Activated gamma-delta T cell treated with Interleukin-2 at 50 U/mL for 16 hours (primary cell): ENCODE measurements at regions not wholly inside any gene's neighbourhood (a gene's known extent, or its start where the extent isn't known, plus 50 kb on each side); places are given as distances from the start of the nearest gene placed in this dataset.
"Not testable (repeated sequence)": the region's sequence is repeated elsewhere in the genome, so short reads cannot be mapped to it uniquely, and the experiment has no call there.

ENCODE experiments used
- DNase-seq: peaks from one replicate; pipeline ENCODE4 v3.0.0-alpha.2; 2020

DNA sequence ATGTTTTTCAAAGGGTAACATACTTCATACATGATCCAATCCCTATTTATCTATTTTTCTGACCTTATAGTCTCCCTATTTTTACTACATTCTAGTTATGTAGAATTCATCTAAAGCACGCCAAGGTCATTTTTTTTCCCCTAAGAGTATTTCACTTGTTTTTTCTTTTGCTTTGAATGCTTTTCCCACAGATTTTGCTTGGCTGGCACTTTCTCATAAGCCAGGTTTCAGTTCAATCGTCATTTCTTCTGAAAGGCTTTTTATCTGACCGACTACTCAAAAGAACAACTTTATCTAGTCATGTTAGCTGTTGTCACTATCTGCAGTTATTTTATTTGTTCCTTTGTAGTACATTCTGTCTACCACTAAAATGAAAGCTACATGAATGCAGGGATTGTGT lies 1274.6 kb downstream of the REEP3 start:
- no peak for DNase-seq

- no peak for DNase-seq
Observed at GRCh38 chr10:64798297-64798696, 1277.1 kb downstream of the REEP3 start.

GRCh38 chr10:64808233-64808632 lies 1287.0 kb downstream of the REEP3 start:
- DNase-seq = not testable (repeated sequence)

GRCh38 chr10:64810046-64810445 lies 1288.8 kb downstream of the REEP3 start:
- DNase-seq = not testable (repeated sequence)

GRCh38 chr10:64813391-64813790 lies 1292.2 kb downstream of the REEP3 start:
- no peak for DNase-seq

DNA sequence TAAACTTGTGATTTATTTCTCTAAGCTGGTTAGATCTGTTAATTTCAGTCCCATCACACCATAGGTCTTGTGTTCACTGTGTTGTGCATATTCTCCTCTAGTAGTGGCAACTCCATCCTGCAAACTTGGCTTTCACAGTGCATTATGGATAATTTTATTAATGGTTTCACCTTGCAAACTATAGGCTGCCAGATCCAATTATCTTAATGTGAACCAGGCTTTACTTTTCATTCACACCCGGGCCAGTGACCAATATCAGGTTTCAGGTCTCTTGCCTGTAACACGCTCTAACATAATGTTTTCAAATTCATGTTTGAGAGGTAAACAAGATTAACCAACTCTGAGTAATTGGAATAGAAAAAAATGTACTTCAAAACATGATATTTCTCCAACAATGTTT lies 1293.0 kb downstream of the REEP3 start:
- no peak for DNase-seq

DNA sequence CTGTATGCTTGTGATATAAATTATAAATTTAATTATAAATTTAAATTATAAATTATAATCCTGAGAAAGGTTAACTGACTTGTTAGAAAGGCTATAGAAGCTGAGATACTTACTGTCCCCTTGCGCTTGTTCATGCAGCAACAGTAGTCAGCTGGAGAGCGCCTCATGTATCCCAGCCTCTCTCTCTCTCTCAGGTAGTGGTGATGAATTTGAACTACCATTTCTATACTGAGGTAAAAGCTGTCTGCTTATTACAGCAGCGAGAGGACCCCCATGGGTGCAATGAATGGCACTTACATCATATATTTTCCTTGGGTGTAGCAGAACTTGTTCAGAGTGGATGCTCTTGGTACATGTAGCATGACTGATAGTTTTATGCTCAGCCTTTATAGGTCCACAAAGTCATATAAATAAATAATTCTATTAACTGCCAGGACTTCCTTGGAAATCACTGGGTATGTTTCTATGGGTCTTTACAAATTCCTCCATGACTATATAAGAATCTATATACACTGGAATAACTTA lies 1308.7 kb downstream of the REEP3 start:
- no peak for DNase-seq

GRCh38 chr10:64830869-64831268 lies 1309.7 kb downstream of the REEP3 start:
- DNase-seq = no peak

DNA sequence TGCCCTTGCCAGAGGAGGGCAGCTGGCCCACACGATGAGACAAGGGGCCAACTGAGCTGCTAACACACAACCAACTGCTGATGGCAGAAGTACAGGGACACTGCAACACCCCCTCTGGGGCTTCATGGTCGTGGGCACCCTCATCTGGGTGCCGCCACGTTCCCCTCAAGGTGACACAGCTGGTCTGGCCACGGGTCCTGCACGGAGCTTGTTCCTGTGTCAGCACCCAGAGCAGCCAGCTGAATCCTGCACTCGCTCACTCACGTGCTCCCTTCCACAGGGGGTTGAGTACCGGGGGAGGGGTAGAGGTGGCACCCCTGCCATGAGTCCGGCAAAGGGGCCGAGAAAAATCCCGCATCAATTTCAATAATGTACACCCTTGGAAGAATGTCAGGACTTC lies 1319.1 kb downstream of the REEP3 start:
- no peak for DNase-seq

- no peak for DNase-seq
Observed at GRCh38 chr10:64846700-64847099, 1325.5 kb downstream of the REEP3 start.

DNA sequence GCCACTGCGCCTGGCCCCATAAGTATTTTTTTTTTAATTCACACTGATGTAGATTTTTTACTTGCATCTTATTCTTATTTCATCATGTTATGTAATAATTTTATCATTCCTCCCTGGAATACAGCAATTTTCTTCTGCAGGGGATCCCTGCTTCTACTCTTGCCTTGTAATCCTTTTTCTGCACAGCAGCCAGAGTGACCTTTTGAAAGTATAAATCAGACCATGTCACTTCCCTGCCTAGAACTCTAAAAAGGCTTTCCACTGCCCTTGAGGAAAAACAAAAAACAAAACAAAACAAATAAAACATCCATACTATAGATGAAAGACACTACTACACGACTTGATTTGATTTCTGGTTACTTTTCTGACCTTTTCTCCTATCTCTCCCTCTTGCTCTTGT lies 1334.7 kb downstream of the REEP3 start:
- no peak for DNase-seq

DNA sequence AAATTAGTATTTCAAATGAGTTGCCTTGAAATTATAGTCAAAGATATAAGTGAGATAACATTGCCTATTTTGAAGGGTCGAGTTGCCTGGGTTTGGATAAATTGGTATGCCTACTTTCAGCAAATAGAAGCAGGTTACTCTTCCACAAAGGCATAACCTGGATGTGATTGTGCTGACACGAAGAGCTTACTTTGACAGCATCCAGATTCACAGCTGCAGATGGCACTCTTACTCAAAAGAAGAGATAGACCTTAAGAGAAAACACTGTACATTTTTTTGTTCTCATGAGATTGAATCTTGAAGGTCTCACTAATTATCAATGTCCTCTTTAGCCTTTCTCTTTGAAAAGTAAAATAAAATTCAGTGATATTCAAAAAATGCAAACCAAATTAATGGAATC lies 1338.7 kb downstream of the REEP3 start:
- no peak for DNase-seq

DNA sequence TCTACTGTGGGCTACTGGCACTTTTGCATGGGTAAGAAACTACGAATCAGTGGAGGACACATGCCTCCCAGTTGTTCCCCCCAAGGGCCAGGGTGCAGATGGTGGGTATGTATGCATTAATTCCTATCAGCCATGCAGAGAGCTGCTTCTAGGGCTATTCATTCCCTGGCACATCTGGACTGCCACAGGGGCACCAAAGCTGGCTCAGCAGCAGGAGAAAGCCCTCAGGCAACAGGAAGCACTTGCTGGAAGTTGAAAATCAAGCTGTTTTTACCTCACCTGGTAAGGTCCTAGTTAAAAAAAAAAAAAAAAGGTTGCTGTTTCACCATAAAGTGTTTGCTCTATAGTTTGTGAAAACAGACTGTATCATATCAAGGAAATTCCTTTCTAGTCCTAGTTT lies 1342.6 kb downstream of the REEP3 start:
- DNase-seq = no peak

DNA sequence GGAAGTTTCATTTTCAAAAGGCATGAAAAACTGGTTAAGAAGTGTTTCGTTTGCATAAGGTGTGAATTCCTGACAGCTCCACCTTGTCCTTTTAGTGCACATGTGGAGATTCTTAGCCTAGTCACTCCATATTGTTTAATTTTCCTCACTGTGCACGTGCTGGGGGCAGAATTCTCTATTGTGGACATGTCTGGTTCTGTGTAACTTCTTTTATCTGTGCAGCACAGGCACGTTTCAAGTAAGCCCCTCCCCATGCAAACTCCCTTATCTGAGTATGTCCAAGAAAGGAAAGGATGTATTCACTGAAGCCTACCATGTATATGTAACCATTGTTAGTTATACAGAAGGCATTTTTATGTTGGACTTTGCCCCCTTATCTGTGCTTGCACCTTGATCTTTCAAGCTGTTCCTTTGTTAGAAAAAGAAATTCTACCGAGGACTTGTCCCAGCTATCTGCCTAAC lies 1346.3 kb downstream of the REEP3 start:
- DNase-seq = no peak

GRCh38 chr10:64873088-64873487 lies 1351.9 kb downstream of the REEP3 start:
- DNase-seq = no peak

GRCh38 chr10:64873959-64874358 lies 1352.8 kb downstream of the REEP3 start:
- no peak for DNase-seq

DNA sequence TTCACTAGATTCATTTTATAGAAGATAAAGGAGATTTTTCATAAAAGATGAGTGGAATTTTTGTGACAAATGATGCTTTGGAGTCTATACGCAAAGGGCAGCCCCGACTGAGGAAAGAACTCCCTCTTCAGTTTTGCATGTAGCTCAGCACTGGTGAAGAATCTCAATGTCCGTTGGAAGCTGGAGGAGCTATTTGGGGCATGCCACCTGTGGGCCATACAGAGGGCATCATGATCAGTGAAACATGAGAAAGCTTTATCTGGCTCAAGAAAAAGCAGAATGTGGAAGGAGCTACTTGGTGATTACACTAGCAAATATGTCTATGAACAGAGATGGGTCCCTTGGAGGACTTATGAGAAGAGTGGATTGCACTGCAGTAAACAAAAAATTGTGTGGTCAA lies 1359.3 kb downstream of the REEP3 start:
- no peak for DNase-seq

- DNase-seq = no peak
Observed at GRCh38 chr10:64881257-64881656, 1360.1 kb downstream of the REEP3 start.

- DNase-seq = no peak
Observed at GRCh38 chr10:64896582-64896981, 1375.4 kb downstream of the REEP3 start.

- DNase-seq = not testable (repeated sequence)
Observed at GRCh38 chr10:64906311-64906710, 1385.1 kb downstream of the REEP3 start.

- not testable (repeated sequence) for DNase-seq
Observed at GRCh38 chr10:64924306-64924705, 1403.1 kb downstream of the REEP3 start.

DNA sequence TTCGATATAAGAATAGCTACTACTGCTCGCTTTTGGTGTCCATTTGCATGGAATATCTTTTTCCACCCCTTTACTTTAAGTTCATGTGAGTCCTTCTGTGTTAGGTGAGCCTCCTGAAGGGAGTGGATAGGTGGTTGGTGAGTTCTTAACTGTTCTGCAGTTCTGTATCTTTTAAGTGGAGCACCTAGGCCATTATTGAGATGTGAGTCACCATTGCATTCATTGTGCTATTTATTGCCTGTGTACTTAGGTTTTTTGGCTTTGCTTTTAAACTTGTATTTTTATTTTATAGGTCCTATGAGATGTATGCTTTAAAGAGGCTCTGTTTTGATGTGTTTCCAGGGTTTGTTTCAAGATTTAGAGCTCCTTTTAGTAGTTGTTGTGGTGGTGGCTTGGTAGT lies 1430.8 kb downstream of the REEP3 start:
- no peak for DNase-seq

- no peak for DNase-seq
Observed at GRCh38 chr10:64956441-64956840, 1435.2 kb downstream of the REEP3 start.

- no peak for DNase-seq
Observed at GRCh38 chr10:64959116-64959515, 1437.9 kb downstream of the REEP3 start.

GRCh38 chr10:64959883-64960282 lies 1438.7 kb downstream of the REEP3 start:
- no peak for DNase-seq

DNA sequence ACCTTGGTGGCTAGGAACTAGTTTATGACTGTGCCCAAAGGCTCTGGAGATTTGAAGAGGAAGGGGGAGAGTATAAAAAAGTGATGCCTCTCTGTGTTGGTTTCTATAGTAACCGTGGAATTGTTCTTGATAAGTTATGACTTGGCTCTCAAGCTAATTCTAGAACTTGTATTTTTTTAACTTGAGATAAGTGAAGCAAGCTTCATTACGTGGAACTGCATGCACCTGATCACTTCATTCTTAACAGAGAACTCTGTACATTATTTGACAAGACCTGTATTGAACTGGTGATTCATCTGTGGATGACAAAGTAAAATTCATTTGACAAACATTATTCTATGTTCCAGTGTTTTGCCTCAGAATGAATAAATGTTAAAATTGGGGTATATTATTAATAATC lies 1452.2 kb downstream of the REEP3 start:
- DNase-seq = no peak
